Upper lobe of left lung (tissue), 4 donors: ENCODE measurements at regions not wholly inside any gene's neighbourhood (a gene's known extent, or its start where the extent isn't known, plus 50 kb on each side); places are given as distances from the start of the nearest gene placed in this dataset.

ENCODE experiments used
- EP300 ChIP-seq, 4 donors: sonication (generic); formaldehyde crosslinking; IDR thresholded peaks; one replicate each; pipeline ENCODE4 v1.5.1; 2017; ENCODE audit warnings: antibody characterized with exemption in 4 of 4, control low read depth in 2 of 4
- POLR2A ChIP-seq, 4 donors: fragments of 450-650 bp; IDR thresholded peaks; one replicate each; pipeline ENCODE4 v1.5.1; 2016 to 2017; ENCODE audit warnings: antibody characterized with exemption in 4 of 4, mild to moderate bottlenecking in 2 of 4
- POLR2AphosphoS5 ChIP-seq, 2 donors: sonication (generic); formaldehyde crosslinking; IDR thresholded peaks; one replicate each; pipeline ENCODE4 v1.5.1; 2017; ENCODE audit warnings: antibody characterized with exemption in 2 of 2
- TF ChIP-seq, protein P1 (sequence below), 6 experiments: fragments of 450-650 bp in 4 of 6; fragments of 200-600 bp in 2 of 6; sonication (generic) in 2 of 6; IDR thresholded peaks; one replicate each; pipeline ENCODE4 v1.5.1; 2016 to 2019; ENCODE audit warnings: antibody characterized with exemption in 6 of 6

DNA sequence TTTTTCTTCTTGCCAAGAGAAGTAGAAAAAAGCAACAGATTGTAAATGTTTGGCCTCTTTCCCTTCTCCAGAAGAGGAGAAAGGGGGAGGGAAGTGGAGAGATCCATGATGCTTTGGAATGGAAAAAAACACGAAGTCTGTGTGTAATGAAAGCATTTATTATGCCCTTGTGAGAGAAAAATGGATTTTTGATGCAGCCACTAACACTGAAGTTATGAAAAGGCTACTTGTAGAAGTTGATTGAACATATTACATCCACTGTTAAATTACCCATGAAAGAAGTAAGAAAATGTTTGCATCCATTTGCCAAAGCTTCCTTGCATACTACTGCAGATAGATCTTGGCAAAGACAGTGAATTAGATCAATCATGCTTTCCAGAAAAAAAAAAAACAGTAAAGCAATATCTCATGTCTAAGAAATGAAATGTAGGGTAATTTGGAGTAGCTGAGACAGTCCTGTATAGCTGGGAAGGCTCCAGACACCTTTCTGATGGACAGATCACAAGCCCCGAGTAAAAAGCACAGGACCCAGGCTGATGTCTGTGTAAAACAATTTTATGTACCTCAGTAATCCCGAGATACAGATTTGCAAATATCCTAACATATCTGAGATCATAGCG is 295.5 kb downstream of the PLOD2 start:
- TF ChIP-seq, protein P1, sequence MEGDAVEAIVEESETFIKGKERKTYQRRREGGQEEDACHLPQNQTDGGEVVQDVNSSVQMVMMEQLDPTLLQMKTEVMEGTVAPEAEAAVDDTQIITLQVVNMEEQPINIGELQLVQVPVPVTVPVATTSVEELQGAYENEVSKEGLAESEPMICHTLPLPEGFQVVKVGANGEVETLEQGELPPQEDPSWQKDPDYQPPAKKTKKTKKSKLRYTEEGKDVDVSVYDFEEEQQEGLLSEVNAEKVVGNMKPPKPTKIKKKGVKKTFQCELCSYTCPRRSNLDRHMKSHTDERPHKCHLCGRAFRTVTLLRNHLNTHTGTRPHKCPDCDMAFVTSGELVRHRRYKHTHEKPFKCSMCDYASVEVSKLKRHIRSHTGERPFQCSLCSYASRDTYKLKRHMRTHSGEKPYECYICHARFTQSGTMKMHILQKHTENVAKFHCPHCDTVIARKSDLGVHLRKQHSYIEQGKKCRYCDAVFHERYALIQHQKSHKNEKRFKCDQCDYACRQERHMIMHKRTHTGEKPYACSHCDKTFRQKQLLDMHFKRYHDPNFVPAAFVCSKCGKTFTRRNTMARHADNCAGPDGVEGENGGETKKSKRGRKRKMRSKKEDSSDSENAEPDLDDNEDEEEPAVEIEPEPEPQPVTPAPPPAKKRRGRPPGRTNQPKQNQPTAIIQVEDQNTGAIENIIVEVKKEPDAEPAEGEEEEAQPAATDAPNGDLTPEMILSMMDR (IDR thresholded peaks at IDR 0.05) = no peak
- TF ChIP-seq POLR2AphosphoS5 (IDR thresholded peaks at IDR 0.05) = no peak
- no peak for TF ChIP-seq POLR2A (IDR thresholded peaks at IDR 0.05)
- TF ChIP-seq EP300 (IDR thresholded peaks at IDR 0.05) = no peak
